ENCODE measurements at regions not wholly inside any gene's neighbourhood (a gene's known extent, or its start where the extent isn't known, plus 50 kb on each side); places are given as distances from the start of the nearest gene placed in this dataset.

- Histone ChIP-seq H3K4me1 (ENCODE audit: low read length) (no peaks in the 10 kb centered on the region), H3K4me3 (ENCODE audit: low read length) (no peak overlapping the region), H3K9me3 (replicated peaks; ENCODE audit: insufficient read depth, low read length) (no peaks in the 10 kb centered on the region), H3F3A (ENCODE audit: insufficient read depth, low read length) (no peaks in the 10 kb centered on the region), H3K4me2 (ENCODE audit: low read depth, low read length) (no peak overlapping the region), H3K27me3 (replicated peaks; ENCODE audit: insufficient read depth, low read length) (no peaks in the 10 kb centered on the region), H3K9me2 (replicated peaks; ENCODE audit: insufficient read depth, low read length) (no peaks in the 10 kb centered on the region), H3K27ac (ENCODE audit: low read length) (no peak overlapping the region), H3K79me2 (ENCODE audit: low read length) (no peaks in the 10 kb centered on the region), H3K9ac (ENCODE audit: low read length) (no peak overlapping the region), H3K36me3 (replicated peaks; ENCODE audit: insufficient read depth, low read length) (no peaks in the 10 kb centered on the region), H2AFZ (ENCODE audit: low read length) (no peak overlapping the region), H4K20me1 (ENCODE audit: insufficient read depth, low read length) (no peaks in the 10 kb centered on the region)
- no peak for DNase-seq
- TF ChIP-seq EZH2 (optimal IDR thresholded peaks at IDR 0.05; ENCODE audit: low read depth, low read length), result no peak
Observed at GRCh38 chr12:25859976-25860375, 98.5 kb upstream of the RASSF8 start.

GRCh38 chr12:25861226-25861625, 97.3 kb upstream of the RASSF8 start:
- H3K9ac ChIP-seq (ENCODE audit: low read length), result no peak overlapping the region
- no peaks in the 10 kb centered on the region for H3K4me1 ChIP-seq (ENCODE audit: low read length)
- no peak overlapping the region for H3K27ac ChIP-seq (ENCODE audit: low read length)
- no peak for DNase-seq
- no peak overlapping the region for H3K4me2 ChIP-seq (ENCODE audit: low read depth, low read length)
- H3K9me3 ChIP-seq (replicated peaks; ENCODE audit: insufficient read depth, low read length), result no peaks in the 10 kb centered on the region
- no peak for TF ChIP-seq CTCF (IDR thresholded peaks at IDR 0.05; ENCODE audit: low read length)
- no peak for TF ChIP-seq EZH2phosphoT487 (IDR thresholded peaks at IDR 0.05; ENCODE audit: low read length)
- TF ChIP-seq EZH2 (optimal IDR thresholded peaks at IDR 0.05; ENCODE audit: low read depth, low read length), result no peak
- H3K4me3 ChIP-seq (ENCODE audit: low read length), result no peak overlapping the region
- H3K9me2 ChIP-seq (replicated peaks; ENCODE audit: insufficient read depth, low read length), result no peaks in the 10 kb centered on the region
- H3F3A ChIP-seq (ENCODE audit: insufficient read depth, low read length), result no peaks in the 10 kb centered on the region
- no peaks in the 10 kb centered on the region for H3K36me3 ChIP-seq (replicated peaks; ENCODE audit: insufficient read depth, low read length)
- H3K27me3 ChIP-seq (replicated peaks; ENCODE audit: insufficient read depth, low read length), result no peaks in the 10 kb centered on the region
- no peak overlapping the region for H2AFZ ChIP-seq (ENCODE audit: low read length)
- no peaks in the 10 kb centered on the region for H4K20me1 ChIP-seq (ENCODE audit: insufficient read depth, low read length)
- H3K79me2 ChIP-seq (ENCODE audit: low read length), result no peaks in the 10 kb centered on the region

GRCh38 chr12:25864306-25865276, 93.9 kb upstream of the RASSF8 start:
- Histone ChIP-seq H3K9ac (ENCODE audit: low read length) (no peak overlapping the region), H3K9me3 (replicated peaks; ENCODE audit: insufficient read depth, low read length) (no peaks in the 10 kb centered on the region), H3K4me2 (ENCODE audit: low read depth, low read length) (no peak overlapping the region), H3K4me3 (ENCODE audit: low read length) (no peak overlapping the region), H3K9me2 (replicated peaks; ENCODE audit: insufficient read depth, low read length) (no peaks in the 10 kb centered on the region), H3F3A (ENCODE audit: insufficient read depth, low read length) (no peaks in the 10 kb centered on the region), H3K79me2 (ENCODE audit: low read length) (no peaks in the 10 kb centered on the region), H3K27me3 (replicated peaks; ENCODE audit: insufficient read depth, low read length) (no peaks in the 10 kb centered on the region), H3K27ac (ENCODE audit: low read length) (no peak overlapping the region), H2AFZ (ENCODE audit: low read length) (no peak overlapping the region), H3K4me1 (ENCODE audit: low read length) (no peaks in the 10 kb centered on the region), H4K20me1 (ENCODE audit: insufficient read depth, low read length) (no peaks in the 10 kb centered on the region), H3K36me3 (replicated peaks; ENCODE audit: insufficient read depth, low read length) (no peaks in the 10 kb centered on the region)
- TF ChIP-seq EZH2phosphoT487 (IDR thresholded peaks at IDR 0.05; ENCODE audit: low read length) (no peak), EZH2 (optimal IDR thresholded peaks at IDR 0.05; ENCODE audit: low read depth, low read length) (no peak), CTCF (IDR thresholded peaks at IDR 0.05; ENCODE audit: low read length) (no peak)
- no peak for DNase-seq

Data from MM.1S (cell line).